Upper lobe of left lung (tissue), 6 donors: ENCODE measurements at regions not wholly inside any gene's neighbourhood (a gene's known extent, or its start where the extent isn't known, plus 50 kb on each side); places are given as distances from the start of the nearest gene placed in this dataset.

ENCODE experiments used
- ATAC-seq, 2 donors: fragments of 200-7000 bp; cut with Tn5 transposase; one replicate each; pipeline ENCODE4 v1.9.1; 2022; ENCODE audit warnings: mild to moderate bottlenecking in 2 of 2, moderate library complexity in 2 of 2; ENCODE audit not compliant: low FRiP score in 2 of 2
- DNase-seq, 2 donors: peaks; one replicate each; pipeline ENCODE4 v3.0.0-alpha.2; 2019 to 2020
- H3K27ac ChIP-seq, 4 donors: fragments of 200-600 bp; sonication (generic); one replicate each; pipeline ENCODE4 v1.5.1; 2016 to 2019
- H3K27me3 ChIP-seq, 4 donors: fragments of 200-600 bp; sonication (generic); one replicate each; pipeline ENCODE4 v1.5.1; 2017 to 2019
- H3K36me3 ChIP-seq, 4 donors: fragments of 200-600 bp; sonication (generic); one replicate each; pipeline ENCODE4 v1.5.1; 2016 to 2019
- H3K4me1 ChIP-seq, 4 donors: fragments of 200-600 bp; sonication (generic); one replicate each; pipeline ENCODE4 v1.5.1; 2018 to 2019
- H3K4me3 ChIP-seq, 4 donors: fragments of 200-600 bp; sonication (generic); one replicate each; pipeline ENCODE4 v1.5.1; 2017 to 2019; ENCODE audit warnings: mild to moderate bottlenecking in 2 of 4, moderate library complexity in 1 of 4
- H3K9me3 ChIP-seq, 4 donors: fragments of 200-600 bp; sonication (generic); one replicate each; pipeline ENCODE4 v1.5.1; 2018 to 2019
- EP300 ChIP-seq, 4 donors: sonication (generic); formaldehyde crosslinking; IDR thresholded peaks; one replicate each; pipeline ENCODE4 v1.5.1; 2017; ENCODE audit warnings: antibody characterized with exemption in 4 of 4, control low read depth in 2 of 4
- POLR2A ChIP-seq, 4 donors: fragments of 450-650 bp; IDR thresholded peaks; one replicate each; pipeline ENCODE4 v1.5.1; 2016 to 2017; ENCODE audit warnings: antibody characterized with exemption in 4 of 4, mild to moderate bottlenecking in 2 of 4
- POLR2AphosphoS5 ChIP-seq, 2 donors: sonication (generic); formaldehyde crosslinking; IDR thresholded peaks; one replicate each; pipeline ENCODE4 v1.5.1; 2017; ENCODE audit warnings: antibody characterized with exemption in 2 of 2
- WGBS, 2 donors: methylation state at CpG; one replicate each; pipeline ENCODE4 v1.1.5; 2017 to 2018; 5-methylcytosine and 5-hydroxymethylcytosine counted together
- TF ChIP-seq, protein P1 (sequence below), 6 experiments: fragments of 450-650 bp in 4 of 6; fragments of 200-600 bp in 2 of 6; sonication (generic) in 2 of 6; IDR thresholded peaks; one replicate each; pipeline ENCODE4 v1.5.1; 2016 to 2019; ENCODE audit warnings: antibody characterized with exemption in 6 of 6
- donor health status: DM: no; HTN: no; CAD: no; lungs with moderate emphysema.
- donor health status: DM: no; HTN: yes; CAD: no; lungs with severe emphysema.

DNA sequence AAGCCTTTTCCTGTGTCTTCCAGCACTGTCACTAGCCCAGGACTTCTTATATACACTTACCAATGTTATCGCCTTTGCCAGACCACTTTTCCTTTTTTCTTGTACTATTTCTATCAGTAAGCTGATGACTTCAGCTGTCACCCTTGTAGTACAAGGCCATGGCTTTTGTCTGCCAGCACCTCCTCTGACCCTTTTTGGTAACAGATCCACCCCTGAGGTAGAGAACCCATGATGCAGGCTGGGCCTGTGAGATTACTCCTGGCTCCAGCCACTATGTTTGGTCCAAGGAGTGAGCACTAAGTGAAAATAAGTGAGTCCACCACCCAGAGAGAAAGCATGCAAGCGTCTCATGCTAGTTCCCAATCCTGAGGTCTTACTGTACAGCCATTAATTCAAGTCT is 406.7 kb downstream of the MLLT3 start:
- TF ChIP-seq EP300 (IDR thresholded peaks at IDR 0.05) = no peak
- TF ChIP-seq POLR2A (IDR thresholded peaks at IDR 0.05) = no peak
- TF ChIP-seq POLR2AphosphoS5 (IDR thresholded peaks at IDR 0.05) = no peak
- TF ChIP-seq, protein P1, sequence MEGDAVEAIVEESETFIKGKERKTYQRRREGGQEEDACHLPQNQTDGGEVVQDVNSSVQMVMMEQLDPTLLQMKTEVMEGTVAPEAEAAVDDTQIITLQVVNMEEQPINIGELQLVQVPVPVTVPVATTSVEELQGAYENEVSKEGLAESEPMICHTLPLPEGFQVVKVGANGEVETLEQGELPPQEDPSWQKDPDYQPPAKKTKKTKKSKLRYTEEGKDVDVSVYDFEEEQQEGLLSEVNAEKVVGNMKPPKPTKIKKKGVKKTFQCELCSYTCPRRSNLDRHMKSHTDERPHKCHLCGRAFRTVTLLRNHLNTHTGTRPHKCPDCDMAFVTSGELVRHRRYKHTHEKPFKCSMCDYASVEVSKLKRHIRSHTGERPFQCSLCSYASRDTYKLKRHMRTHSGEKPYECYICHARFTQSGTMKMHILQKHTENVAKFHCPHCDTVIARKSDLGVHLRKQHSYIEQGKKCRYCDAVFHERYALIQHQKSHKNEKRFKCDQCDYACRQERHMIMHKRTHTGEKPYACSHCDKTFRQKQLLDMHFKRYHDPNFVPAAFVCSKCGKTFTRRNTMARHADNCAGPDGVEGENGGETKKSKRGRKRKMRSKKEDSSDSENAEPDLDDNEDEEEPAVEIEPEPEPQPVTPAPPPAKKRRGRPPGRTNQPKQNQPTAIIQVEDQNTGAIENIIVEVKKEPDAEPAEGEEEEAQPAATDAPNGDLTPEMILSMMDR (IDR thresholded peaks at IDR 0.05) = no peak
- Histone ChIP-seq H3K9me3 (no peaks in the 10 kb centered on the region), H3K27ac (no peak overlapping the region), H3K36me3 (no peaks in the 10 kb centered on the region), H3K27me3 (no peaks in the 10 kb centered on the region), H3K4me1 (no peaks in the 10 kb centered on the region), H3K4me3 (no peak overlapping the region)
- 87 to 100% methylated on average over 2 of the region's 2 CpGs for WGBS, 2 donors
- no peak for ATAC-seq
- DNase-seq = no peak

DNA sequence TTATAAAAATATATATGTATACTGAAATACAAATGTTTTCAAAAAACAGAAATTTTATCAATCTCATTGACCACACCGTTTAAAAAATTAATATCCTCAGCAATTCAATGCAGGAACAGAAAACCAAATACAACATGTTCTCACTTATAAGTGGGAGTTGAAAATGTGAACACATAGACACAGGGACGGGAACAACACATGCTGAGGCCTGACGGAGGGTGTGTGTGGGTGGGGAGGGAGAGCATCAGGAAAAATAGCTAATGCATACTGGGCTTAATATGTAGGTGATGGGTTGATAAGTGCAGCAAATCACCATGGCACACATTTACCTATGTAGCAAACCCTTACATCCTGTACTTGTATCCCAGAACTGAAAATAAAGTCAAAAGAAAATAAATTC is 409.5 kb downstream of the MLLT3 start:
- TF ChIP-seq, protein P1 (IDR thresholded peaks at IDR 0.05) = no peak
- TF ChIP-seq POLR2AphosphoS5 (IDR thresholded peaks at IDR 0.05) (no peak), POLR2A (IDR thresholded peaks at IDR 0.05) (no peak), EP300 (IDR thresholded peaks at IDR 0.05) (no peak)
- ATAC-seq (no peak), DNase-seq (no peak)
- WGBS, 2 donors = 89 to 90% methylated on average over 3 of the region's 3 CpGs
- no peak overlapping the region for H3K4me3 ChIP-seq
- H3K27ac ChIP-seq = no peak overlapping the region
- no peaks in the 10 kb centered on the region for H3K27me3 ChIP-seq
- H3K36me3 ChIP-seq = no peaks in the 10 kb centered on the region
- no peaks in the 10 kb centered on the region for H3K4me1 ChIP-seq
- no peaks in the 10 kb centered on the region for H3K9me3 ChIP-seq

DNA sequence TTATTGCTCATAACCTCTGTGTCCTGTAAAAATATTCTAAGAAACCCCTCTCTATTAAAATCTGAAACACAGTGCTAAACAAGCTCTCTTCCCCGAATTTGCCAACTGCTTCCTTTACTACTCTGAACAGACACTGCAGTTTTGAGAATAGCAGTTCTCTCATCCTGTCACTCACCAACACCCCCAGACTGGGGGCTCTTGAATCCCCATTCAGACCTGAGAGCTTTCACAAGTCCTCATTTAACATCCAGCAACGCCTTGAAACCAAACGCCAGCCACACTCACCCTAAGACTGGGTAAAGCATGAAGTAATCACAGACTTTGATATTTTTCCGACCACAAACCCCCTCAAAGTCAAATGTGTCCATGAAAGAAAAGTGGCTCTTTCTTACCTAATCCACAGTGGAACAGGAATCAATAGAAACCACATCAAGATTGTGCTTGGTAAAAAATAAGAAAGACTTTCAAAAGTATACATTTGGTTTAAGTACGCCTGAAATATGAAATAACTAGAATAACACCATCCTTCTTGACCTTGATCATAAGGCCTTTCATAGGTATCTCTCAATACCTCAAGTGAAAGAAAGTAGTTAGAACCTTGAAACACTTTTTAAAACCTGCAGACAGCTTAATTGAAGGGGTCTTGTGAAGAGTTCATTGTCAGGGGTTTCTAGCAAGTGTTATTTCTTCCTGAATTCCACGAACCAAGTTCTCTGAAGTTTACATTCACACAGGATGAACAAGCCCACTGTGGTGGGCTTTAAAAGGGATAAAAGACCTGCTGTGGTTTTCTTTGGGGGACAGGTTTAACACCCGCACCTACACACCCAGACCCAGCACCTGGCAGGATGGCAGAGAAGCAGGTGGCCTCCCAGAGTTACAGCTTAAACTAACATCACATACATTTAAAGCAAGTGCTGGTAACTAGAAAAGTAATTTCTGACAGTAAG is 412.6 kb downstream of the MLLT3 start:
- no peaks in the 10 kb centered on the region for H3K27me3 ChIP-seq
- no peak for TF ChIP-seq EP300 (IDR thresholded peaks at IDR 0.05)
- TF ChIP-seq, protein P1 (IDR thresholded peaks at IDR 0.05) = no peak
- TF ChIP-seq POLR2A (IDR thresholded peaks at IDR 0.05) = no peak
- no peak for TF ChIP-seq POLR2AphosphoS5 (IDR thresholded peaks at IDR 0.05)
- H3K27ac ChIP-seq = no peak overlapping the region
- no peaks in the 10 kb centered on the region for H3K4me1 ChIP-seq
- H3K4me3 ChIP-seq = no peak overlapping the region
- DNase-seq = no peak
- WGBS, 2 donors = 64 to 68% methylated on average over 7 of the region's 7 CpGs
- H3K9me3 ChIP-seq = no peaks in the 10 kb centered on the region
- ATAC-seq = no peak
- no peaks in the 10 kb centered on the region for H3K36me3 ChIP-seq

DNA sequence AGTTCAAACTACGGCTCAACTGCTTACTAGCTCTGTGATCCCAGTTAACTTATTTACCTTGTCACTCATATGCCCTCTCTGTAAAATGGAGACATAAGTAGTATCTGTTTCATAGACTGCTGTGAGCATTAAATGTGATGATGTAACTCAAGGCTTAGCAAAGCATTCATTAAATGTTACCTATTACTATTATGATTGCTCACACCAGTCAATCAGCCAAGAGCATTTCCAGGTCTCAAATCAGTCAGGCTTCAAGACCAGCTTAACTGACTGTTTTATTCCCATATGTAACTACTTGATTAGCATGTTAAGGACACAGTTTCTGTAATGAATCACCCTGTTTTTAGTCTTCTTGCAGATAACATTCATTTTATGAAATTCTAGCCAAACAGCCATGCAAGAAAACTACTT is 413.3 kb downstream of the MLLT3 start:
- Histone ChIP-seq H3K36me3 (no peaks in the 10 kb centered on the region), H3K27ac (no peak overlapping the region), H3K27me3 (no peaks in the 10 kb centered on the region), H3K9me3 (no peaks in the 10 kb centered on the region), H3K4me1 (no peaks in the 10 kb centered on the region), H3K4me3 (no peak overlapping the region)
- 91% methylated on average over 1 of the region's 1 CpG for WGBS, 2 donors
- ATAC-seq = no peak
- TF ChIP-seq POLR2A (IDR thresholded peaks at IDR 0.05) = no peak
- TF ChIP-seq EP300 (IDR thresholded peaks at IDR 0.05) = no peak
- no peak for DNase-seq

DNA sequence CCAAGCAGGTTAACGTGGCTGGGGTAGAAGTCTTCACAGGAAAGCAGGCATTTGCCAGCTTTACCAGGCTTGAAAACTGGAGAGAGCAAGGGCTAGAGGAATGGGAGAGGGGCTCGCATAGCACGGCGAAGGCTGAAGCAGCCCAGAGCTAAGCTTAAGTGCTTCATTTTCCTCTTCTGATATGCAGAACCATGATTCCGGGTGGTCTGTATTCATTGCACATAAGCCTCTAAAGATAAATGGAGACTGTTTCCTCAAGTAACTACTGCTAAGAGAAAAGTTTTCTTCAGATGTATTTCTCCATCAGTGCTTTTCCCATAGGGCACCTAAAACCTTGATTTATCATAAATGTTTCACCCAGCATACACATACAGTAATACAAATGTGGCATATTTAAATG is 414.1 kb downstream of the MLLT3 start:
- Histone ChIP-seq H3K27ac (no peak overlapping the region), H3K4me1 (no peaks in the 10 kb centered on the region), H3K4me3 (no peak overlapping the region), H3K27me3 (no peaks in the 10 kb centered on the region), H3K9me3 (no peaks in the 10 kb centered on the region), H3K36me3 (no peaks in the 10 kb centered on the region)
- ATAC-seq (no peak), DNase-seq (no peak)
- TF ChIP-seq, protein P1 (IDR thresholded peaks at IDR 0.05) = no peak
- no peak for TF ChIP-seq POLR2AphosphoS5 (IDR thresholded peaks at IDR 0.05)
- no peak for TF ChIP-seq POLR2A (IDR thresholded peaks at IDR 0.05)
- no peak for TF ChIP-seq EP300 (IDR thresholded peaks at IDR 0.05)
- WGBS, 2 donors = 91% methylated on average over 5 of the region's 5 CpGs
